ENCODE measurements at regions not wholly inside any gene's neighbourhood (a gene's known extent, or its start where the extent isn't known, plus 50 kb on each side); places are given as distances from the start of the nearest gene placed in this dataset.
A peak's percentile ranks its signal among the peaks of the same experiment; 100 is the strongest.
"Not testable (repeated sequence)": the region's sequence is repeated elsewhere in the genome, so short reads cannot be mapped to it uniquely, and the experiment has no call there.

DNA sequence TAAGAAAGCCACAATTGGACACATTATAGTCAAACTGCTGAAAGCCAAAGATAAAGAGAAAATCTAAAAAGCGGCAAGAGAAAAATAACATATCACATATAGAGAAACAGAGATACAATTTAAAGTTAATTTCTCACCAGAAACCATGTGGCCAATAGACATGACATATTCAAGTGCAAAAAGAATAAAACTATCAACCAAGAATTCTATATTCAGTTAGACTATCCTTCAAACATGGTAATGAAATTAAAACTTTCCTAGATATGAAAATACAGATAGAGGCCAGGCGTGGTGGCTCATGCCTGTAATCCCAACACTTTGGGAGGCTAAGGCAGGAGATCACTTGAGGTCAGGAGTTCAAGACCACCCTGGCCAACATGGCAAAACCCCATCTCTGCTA, 129.1 kb upstream of the RNF32 start:
- no peak for DNase-seq

DNA sequence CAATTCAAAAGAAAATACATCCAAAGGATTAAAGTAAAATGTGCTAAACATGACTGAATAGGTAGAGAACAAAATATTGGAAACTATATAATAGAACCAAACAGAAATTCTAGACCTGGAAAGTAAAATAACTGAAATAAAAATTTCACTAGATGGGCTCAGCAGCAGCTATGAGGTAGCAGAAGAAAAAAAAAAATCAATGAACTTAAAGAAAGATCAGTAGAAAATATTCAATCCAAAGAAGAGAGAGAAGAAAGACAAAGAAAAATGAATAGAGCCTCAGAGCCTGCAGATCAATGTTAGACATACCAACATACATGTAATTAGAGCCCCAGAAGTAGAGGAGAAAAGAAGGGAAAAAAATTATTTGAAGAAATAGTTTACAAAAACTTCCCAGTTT, 129.6 kb upstream of the RNF32 start:
- DNase-seq = no peak

DNA sequence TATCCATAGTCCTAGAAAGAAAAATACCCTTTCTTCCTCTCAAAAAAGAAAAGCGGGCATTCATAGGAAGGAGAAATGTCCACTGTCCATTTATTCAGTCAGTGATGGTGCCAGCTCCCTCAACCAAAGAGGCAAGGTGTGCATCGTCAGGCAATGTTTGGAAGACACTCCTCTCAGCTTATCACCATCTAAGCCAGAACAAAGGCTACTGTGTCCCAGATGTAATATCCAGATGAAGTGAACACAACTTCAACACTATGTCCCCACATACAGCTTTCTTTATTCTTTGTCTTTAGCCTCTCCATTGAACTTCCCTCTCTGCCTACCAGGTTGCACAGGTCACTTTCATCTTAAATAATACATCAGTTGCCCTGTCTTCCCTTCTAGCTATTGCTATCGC, 131.4 kb upstream of the RNF32 start:
- no peak for DNase-seq

DNA sequence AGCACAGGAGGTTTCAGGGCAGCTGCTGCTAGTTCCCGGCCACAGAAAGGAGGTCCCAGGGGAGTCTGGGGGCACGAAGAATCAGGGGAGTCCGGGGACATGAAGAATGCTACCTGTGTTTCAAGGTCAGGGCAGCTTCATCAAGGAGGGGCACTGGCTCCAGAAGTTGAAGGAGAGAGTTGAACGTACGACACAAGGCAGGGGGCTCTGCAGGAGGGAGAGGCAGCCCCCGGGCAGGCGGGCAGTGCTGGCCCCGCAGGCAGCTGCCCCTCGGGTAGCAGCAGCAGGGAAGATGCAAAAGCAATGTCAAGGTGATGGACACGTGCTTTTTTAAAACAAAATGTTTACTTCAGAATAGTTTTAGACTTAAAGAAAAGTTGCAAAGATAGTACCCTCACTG, 134.7 kb upstream of the RNF32 start:
- DNase-seq = no peak

DNA sequence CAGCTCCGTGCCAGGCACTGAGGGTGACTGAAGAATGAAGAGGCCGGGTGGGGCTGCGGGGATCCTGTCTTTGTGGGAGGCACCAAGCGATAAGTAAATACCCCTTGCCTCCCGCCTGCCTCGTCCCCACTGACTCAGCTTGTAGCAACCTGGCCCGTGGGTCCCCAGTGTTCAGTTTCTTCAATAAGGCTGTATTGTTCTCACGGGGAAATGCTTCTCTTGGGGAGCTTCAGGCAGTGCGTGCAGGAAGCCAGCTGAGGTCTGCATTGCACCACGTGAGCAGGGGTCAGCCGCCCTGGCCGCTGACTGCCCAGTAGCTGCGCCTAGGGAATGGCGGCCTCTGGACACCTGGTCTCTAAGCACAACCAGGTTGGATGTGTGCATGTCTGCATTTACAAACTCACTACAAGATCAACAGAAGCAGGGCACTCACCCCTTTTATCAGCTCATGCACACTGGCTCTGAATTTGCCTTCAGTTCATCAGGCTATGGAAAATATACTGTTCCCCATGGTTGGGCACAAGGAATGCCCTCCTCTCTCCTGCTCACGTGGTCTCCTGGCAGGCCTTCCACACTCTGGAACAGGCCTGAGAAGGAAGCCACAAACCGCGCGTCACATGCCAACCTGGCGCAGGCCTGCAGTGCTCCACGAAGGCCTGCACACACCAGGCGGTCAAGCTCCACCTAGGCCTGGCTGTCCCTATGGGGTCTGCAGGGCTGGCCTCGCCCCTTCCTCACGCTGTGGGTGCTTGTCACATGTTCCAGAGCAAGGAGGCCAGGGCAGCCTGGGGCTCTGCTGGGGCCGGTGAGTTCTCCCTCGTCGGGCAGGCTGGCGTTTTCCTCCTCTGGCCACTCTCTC, 135.7 kb upstream of the RNF32 start:
- peak in 1 of 2 experiments; percentile 23 for DNase-seq

DNA sequence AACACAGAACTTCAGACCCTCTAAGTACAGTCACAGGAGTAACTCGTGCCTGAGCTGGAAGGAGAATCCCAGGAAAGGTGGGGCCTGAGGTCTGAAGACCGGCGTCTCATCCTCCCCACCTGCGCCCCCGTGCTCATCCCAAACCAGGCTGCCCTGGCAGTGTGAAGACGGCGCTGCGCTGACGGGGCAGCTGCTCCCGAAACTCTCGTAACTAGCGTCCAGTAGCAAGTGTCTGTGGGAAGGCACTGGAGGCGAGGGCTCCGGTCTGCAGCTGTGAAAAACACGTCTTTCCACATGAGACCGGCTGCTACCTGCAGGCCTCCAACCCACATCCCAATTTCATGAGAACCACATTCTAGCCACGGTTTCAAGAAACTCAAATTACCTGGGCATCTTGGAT, 136.6 kb upstream of the RNF32 start:
- no peak for DNase-seq

DNA sequence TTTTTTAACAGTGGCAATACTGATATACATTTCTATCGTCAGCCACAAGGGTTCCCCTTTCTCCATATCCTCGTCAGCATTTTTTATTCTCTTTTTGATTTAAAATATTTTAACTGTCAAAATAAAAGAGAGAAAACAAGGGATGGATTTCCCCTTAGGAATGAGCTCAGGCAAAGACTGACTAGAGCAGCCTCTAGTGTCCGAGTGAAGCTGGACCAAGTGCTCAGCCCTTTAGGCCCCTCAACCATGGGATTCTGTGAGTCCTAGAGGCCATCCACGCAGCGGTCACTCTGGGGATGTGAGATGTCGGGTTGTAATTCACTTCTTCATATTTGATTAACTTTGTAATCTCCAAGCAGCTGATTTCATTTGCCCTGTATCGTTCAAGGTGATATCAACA, 137.4 kb upstream of the RNF32 start:
- no peak for DNase-seq

DNA sequence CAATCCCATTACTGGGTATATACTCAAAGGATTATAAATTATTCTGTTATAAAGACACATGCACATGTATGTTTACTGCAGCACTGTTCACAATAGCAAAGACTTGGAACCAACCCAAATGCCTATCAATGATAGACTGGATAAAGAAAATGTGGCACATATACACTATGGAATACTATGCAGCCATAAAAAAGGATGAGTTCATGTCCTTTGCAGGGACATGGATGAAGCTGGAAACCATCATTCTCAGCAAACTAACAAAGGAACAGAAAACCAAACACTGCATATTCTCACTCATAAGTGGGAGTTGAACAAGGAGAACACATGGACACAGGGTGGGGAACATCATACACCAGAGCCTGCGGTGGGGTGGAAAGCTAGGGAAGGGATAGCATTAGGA, 138.8 kb upstream of the RNF32 start:
- DNase-seq = not testable (repeated sequence)

DNA sequence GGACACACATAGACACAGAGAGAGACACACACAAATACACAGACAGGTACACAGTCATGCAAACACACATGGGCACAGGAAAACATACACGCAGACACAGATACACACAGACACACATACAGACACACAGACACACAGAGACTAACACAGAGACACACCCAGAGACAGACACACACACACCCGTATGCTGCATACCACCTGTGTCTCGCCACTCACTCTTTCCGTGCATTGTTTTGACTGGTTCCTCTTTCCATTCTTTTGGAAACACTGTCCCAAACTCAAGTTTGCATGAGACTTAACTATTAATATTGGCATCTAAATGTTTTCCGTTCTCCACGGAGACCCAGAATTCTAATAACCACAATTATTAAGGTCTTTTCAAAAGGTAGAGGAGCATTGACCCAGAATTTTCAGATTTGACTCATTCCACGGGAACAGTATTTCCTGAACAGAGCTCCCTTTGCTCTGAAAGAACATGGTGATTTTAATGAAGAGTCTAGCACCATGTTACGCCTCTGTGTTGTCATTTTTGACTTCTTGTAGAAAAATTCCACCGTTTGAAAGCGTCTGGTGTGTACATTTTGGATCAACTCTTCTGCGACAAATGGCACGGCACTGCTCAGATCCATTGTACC, 141.2 kb upstream of the RNF32 start:
- no peak for DNase-seq

DNA sequence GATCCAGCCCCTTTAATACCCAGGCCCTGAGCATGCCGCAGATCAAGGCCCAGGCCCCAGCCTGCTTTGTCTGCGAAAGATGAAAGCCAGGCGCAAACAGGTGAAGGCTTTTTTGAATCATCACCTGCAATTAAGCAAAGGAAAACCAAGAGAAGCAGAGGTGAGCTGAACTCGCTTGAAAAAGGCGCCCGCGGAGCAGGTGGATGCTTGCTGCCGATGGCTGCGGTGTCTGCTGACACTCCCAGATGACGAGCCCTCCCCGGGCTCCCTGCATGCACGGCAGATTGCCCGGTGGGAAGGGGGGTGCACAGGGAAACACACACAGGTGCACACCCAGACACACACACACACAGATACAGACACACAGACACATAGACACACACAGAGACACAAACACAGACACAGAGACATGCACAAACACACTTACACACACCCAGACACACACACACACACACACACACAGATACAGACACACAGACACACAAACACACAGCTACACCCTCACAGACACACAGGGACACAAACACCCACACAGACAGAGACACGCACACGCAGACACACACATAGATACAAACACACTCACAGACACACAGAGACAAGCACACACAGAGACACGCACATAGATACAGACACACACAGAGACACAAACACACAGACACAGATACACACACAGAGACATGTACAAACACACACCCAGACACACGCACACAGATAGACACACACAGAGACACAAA, 142.6 kb upstream of the RNF32 start:
- DNase-seq = no peak

DNA sequence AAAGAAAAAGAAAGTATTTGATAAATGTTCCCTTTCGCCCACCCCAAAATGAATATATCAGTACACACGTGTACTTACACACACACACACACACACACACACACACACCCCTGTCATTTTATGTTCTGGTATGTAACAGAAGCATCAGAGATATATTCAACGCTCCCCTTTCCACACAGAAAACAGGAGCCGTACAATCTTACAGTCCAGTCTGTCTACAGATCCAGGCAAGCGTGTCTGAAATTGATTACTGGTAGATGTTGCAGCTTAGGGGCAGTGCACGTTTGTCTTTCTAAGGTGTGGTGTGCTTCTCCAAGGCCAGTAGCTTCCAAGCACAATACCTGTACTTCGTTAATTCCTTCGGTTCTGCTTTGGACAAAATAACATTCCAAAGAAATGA, 143.7 kb upstream of the RNF32 start:
- DNase-seq = no peak

DNA sequence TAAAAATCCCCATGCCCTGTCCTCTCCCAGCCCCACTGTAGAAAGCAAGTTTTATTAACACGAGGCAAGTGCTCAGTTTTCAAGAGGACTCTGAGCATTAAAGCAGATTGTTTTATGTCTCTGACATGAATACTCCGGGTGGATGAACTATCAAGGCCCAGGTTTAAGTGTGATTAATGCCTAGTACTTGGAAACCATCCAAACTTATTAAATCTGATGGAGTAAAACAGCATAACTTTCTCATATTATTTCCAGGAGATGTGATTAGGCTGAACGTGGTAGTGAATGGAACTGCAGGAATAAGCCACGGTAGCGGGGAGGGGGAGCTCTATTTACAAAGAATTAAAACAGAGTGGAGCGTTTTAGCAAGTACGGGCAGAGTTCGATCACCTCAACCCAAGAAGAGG, 144.2 kb upstream of the RNF32 start:
- no peak for DNase-seq

DNA sequence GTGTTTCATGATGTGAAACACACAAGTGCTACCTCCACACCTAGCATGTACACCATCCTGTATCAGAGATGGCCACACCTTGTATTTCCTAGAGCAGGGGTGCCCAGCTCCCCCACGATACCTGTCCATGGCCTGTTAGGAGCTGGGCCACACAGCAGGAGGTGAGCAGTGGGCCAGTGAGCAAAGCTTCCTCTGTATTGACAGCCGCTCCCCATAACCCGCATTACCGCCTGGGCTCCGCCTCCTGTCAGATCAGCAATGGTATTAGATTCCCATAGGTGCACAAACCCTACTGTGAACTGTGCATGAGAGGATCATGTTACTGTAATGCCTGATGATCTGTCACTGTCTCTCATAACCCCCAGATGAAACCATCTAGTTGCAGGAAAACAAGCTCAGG, 145.6 kb upstream of the RNF32 start:
- DNase-seq = no peak

DNA sequence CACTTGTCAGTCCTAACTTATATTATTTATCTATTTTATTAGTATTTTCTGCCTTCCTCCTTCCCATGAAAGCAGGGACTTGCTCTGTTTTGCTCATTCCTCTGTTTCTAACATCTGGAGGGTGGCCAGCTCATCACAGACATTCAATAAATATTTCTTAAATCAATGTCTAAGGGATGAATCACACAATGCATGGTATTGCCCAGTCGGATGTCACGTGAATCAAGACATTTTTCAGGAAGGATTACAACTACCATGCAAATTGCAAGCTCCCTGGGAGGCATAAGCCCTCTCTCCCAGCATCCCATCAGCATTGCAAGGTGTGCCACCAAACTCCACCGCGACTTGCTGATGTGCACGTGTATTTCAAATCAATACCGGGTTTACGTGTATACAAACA, 146.6 kb upstream of the RNF32 start:
- DNase-seq = no peak

DNA sequence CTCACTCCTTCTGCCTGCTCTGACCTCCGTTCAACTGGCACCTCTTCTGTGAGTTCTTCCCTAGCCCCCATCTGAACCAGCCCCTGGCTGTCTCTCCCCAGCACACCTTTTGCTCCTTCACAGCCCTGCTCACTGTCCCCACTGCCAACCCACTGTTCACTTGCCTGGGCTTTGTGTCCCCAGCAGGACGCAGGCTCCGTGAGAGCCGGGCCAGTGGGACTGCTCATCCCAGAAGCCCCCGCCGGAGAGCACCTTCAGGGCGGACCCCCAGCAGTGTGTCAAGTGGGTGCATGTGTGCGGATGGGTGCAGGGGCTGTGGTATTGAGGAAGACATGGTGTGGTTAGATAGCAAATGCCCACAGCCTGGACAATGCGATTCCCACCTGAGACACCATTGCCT, 148.4 kb upstream of the RNF32 start:
- no peak for DNase-seq

DNA sequence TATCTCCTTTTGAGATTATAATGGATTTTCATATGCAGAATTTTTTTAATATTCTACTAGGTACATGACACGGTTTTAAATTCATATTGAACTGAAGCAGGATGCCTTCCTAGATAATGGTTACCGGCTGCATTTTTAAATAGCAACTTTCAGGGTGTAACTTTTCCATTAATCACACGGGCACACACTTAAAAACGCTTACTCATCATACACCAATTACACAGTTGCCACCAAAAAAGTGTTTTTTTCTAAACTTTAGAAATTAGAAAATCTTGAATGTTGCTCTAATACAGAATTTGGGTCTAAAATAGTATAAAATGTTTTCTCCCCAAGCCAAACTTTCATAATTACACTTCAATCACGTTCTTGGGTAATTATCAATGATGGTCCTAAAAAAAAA, 149.1 kb upstream of the RNF32 start:
- DNase-seq = no peak

DNA sequence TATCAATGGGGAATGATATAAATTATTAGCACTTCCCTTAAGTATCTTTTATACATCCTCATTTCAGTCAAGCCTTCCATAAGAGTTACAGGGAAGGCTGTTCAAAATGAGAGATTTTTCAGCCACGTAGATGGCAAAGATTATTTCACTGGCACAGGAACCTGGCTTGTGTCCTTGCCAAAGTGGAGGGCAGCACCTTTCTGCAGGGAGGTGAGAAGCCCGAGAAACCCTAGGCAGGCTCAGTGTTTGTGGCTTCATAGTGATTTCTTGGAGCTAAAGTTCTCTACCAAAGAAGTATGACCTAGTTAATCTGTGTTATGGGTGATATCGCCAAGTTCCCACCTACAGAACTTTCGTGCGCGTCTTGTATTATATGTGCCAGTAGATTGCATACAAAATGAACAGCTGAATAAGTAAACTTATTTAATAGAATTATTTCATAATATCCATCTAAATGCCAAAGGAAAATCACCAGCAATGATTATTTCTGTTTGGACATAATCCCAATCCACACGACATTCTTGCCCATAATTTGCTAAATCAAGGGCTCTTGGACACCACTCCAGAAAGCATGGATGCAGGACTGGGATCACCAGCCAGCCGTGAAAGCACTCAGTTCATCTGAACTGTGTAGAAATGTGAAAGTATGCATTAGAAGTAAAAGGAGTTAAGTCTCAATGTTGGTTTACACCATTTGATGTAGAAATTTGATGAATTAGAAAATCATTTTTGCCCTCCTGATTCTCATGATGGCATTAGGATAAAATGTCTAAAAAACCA, 150.4 kb upstream of the RNF32 start:
- no peak for DNase-seq

DNA sequence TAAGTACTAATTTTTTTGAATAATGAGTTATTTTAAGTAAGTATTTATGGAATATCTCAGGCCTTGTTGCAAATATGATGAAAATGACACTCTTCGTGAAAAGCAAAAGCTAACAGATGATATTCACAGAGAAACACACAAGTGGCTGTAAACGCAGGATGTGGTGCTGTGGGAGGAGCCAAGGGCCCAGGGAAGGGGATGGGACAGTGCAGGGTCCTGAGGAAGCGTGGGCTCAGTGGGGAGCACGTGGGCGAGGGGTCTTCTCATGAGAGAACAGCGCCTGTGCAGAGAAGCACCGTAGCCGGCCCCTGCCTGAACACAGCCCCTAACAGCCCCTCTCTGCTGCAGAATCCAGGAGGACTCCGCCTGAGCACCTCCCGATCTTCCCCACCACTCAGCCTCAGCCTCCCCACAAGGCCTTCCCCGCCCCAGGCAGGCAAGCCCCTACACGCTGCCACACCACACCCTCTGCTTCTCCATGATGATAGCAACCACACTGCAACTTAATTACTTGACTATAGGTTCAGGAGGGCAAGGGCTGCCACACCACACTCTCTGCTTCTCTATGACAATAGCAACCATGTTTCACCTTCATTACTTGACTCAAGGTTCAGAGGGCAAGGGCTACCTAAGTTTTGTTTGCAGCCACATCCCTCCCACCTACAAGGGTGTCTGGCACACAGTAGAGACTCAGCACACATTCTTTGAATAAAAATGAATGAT, 152.6 kb upstream of the RNF32 start:
- no peak for DNase-seq

DNA sequence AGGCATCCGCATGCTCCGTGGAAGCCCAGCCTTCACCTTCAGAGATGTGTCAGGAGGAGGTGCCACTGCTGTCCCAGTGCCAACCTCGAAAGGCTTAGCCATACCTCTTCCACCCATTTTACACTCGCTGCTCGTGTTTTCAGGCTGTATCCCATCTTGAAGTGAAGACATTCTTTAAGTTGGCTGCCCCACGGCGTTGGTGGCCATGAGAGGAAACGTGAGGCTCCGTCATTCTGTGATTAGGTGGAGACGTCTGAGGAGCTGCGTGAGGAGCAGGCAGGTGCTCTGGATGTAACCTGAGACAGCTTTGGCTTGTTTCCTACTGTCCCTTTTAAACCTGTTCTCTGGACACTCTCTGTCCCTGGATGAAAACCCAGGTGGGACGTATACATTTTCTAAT, 159.9 kb upstream of the RNF32 start:
- no peak for DNase-seq

DNA sequence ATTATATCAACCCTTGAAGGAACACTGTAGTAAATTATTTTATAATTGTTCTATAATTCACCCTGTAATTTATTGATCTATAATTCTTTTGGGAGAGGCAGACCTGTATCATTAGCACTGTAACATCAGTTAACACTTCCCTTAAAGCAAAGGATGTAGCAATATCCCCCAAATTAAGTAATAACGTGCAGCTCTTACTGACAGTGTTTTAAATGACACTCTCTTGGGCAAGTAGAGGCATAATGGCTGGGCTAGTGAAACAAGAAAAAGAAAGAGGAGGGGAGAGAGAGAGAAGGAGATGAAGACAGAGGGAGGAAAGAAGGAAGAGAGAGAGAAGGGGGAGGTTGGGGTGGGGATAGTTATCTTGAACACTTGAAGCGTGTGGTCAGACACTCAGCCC, 161.0 kb upstream of the RNF32 start:
- no peak for DNase-seq

DNA sequence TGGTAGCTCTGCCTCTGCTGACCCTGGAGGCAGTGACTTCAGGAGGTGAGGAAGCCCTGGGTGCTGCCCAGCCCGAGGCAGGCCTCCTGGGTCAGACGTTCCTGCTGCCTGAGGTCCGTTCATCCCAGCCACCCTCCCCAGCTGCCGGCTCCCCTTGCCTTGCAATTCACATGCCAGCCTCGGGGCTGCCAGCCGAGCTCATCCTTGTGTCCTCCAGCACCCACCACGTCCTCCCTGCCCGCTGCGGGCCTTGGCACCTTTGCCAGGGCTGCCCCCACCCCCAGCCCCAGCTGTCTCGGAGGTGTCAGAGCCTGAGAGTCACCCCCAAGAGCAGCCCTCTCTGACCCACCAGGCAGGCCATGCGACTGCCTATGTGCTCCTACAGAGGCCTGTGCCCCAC, 162.1 kb upstream of the RNF32 start:
- no peak for DNase-seq

DNA sequence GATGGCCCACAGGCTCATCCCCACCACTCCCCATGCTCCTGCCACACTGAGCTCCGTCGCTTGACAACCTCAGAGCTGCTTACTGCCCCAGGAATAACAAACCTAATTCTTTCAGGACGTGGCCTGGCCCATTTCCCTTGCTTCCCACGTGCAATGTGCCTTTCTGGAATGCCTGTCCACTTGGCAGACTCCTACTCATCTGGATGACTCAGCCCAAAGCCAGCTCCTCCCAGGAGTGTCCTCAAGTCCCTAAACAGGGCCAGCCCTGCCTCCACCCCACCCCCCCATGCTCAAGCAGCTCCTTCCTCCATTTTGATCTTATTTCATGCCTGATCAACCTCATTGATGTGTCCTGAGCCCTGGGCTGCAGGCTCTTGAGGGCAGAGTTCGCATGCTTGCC, 164.9 kb upstream of the RNF32 start:
- no peak for DNase-seq

DNA sequence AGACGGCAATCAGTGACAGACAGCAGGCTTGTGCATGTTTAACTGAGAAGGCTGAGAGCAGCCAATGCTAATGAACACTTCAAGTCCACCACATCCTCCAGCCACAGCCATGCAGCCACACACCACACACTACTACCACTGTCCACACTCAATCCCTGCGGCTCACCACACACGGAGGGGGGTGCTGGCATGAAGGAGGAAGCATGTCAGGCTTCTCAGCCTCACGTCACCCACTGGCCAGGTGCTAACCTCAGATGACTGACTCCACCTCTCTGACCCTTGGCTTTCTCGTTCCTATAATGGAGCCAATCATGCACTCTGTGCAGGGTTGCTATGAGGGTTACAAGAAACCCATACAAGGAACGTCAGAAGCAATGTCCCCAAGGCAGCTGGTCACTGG, 165.4 kb upstream of the RNF32 start:
- DNase-seq = no peak

Measured in NCI-H446 (cell line).